ENCODE measurements at regions not wholly inside any gene's neighbourhood (a gene's known extent, or its start where the extent isn't known, plus 50 kb on each side); places are given as distances from the start of the nearest gene placed in this dataset.

DNA sequence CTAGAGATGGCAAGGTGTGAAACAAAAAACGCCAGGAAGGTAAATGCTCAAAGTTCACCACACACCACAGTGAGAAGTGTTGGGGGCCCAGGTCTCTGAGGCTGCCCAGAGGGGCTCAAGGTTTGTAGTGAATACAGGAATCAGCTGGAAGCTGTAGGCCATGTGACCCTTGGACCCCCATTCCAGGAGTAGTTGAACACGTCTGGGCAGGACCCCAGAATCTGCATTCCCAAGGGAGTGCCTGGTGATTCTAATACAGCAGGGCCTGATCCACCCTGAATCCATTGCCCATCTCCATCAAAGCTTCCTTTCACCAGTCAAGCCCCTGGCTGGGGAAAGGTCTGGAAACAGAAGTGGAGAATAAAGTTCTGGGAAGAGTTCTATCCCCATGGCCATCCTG is 70.8 kb upstream of the B3GAT1 start (continued):
- no peak for TF ChIP-seq NRF1 (IDR thresholded peaks at IDR 0.05; ENCODE audit: low read depth, low read length)
- TF ChIP-seq MAX (IDR thresholded peaks at IDR 0.05), result no peak
- TF ChIP-seq JUND (IDR thresholded peaks at IDR 0.05; ENCODE audit: low read length), result no peak
- TF ChIP-seq SIRT6 (IDR thresholded peaks at IDR 0.05; ENCODE audit: low read length), result no peak
